ENCODE measurements at regions not wholly inside any gene's neighbourhood (a gene's known extent, or its start where the extent isn't known, plus 50 kb on each side); places are given as distances from the start of the nearest gene placed in this dataset.

DNA sequence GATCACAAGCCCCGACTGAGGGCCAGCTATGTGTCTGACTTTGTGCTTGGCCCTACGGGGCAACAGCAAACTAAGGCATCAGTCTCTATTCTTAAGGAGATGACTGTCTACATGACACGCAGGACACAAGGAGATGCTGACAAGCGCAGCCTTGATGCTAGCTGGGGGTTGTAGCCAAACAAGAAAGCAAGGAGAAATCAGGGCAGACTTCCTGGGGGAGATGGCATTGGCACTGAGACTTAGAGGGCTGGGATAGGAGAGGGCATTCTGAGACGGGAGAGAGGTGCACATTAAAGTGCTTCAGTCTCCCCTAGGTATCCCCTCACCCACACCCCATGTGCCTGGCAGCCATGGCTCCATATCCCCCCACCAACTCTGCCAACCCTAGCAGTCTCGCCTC, 210.8 kb upstream of the POU3F1 start:
- DNase-seq (ENCODE audit: low read depth) = no peak
- H3K4me3 ChIP-seq (ENCODE audit: low read length) = no peak overlapping the region
- TF ChIP-seq, protein P1, sequence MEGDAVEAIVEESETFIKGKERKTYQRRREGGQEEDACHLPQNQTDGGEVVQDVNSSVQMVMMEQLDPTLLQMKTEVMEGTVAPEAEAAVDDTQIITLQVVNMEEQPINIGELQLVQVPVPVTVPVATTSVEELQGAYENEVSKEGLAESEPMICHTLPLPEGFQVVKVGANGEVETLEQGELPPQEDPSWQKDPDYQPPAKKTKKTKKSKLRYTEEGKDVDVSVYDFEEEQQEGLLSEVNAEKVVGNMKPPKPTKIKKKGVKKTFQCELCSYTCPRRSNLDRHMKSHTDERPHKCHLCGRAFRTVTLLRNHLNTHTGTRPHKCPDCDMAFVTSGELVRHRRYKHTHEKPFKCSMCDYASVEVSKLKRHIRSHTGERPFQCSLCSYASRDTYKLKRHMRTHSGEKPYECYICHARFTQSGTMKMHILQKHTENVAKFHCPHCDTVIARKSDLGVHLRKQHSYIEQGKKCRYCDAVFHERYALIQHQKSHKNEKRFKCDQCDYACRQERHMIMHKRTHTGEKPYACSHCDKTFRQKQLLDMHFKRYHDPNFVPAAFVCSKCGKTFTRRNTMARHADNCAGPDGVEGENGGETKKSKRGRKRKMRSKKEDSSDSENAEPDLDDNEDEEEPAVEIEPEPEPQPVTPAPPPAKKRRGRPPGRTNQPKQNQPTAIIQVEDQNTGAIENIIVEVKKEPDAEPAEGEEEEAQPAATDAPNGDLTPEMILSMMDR (IDR thresholded peaks at IDR 0.05; ENCODE audit: insufficient read depth, low read depth, low read length, missing control alignments) = no peak

- H3K4me3 ChIP-seq (ENCODE audit: low read length) = no peak overlapping the region
- TF ChIP-seq, protein P1 (IDR thresholded peaks at IDR 0.05; ENCODE audit: insufficient read depth, low read depth, low read length, missing control alignments) = no peak
- DNase-seq (ENCODE audit: low read depth) = no peak
These were observed 209.5 kb upstream of the POU3F1 start for GRCh38 chr1:38256072-38256471.

- H3K4me3 ChIP-seq (ENCODE audit: low read length) = no peak overlapping the region
- no peak for DNase-seq (ENCODE audit: low read depth)
- TF ChIP-seq, protein P1 (IDR thresholded peaks at IDR 0.05; ENCODE audit: insufficient read depth, low read depth, low read length, missing control alignments) = no peak
These were observed 206.7 kb upstream of the POU3F1 start for GRCh38 chr1:38253314-38253713.

DNA sequence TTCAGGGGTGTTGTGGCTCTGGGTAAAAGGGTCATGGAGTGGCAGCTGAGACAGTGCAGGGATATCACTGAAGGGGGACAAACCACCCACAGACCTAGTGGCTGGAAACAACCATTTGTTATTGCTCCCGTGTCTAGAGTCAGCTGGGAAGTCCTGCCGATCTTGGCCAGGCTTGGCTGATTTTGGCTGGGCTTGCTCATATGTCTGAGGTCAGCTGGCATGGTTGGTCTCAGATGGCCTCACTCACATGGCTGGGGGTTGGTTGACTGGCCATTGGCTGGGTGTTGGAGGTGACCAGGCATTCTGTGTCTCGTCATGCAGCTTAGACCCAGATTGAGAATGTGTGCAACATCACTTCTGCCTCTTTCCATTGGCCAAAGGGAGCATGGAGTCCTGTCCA, 203.8 kb upstream of the POU3F1 start:
- no peak overlapping the region for H3K4me3 ChIP-seq (ENCODE audit: low read length)
- TF ChIP-seq, protein P1 (IDR thresholded peaks at IDR 0.05; ENCODE audit: insufficient read depth, low read depth, low read length, missing control alignments) = no peak
- DNase-seq (ENCODE audit: low read depth) = no peak

GRCh38 chr1:38249001-38249400, 202.4 kb upstream of the POU3F1 start:
- DNase-seq (ENCODE audit: low read depth) = no peak
- H3K4me3 ChIP-seq (ENCODE audit: low read length) = no peak overlapping the region
- TF ChIP-seq, protein P1 (IDR thresholded peaks at IDR 0.05; ENCODE audit: insufficient read depth, low read depth, low read length, missing control alignments) = no peak

- TF ChIP-seq, protein P1 (IDR thresholded peaks at IDR 0.05; ENCODE audit: insufficient read depth, low read depth, low read length, missing control alignments) = no peak
- no peak overlapping the region for H3K4me3 ChIP-seq (ENCODE audit: low read length)
- no peak for DNase-seq (ENCODE audit: low read depth)
These were observed 200.7 kb upstream of the POU3F1 start for GRCh38 chr1:38246955-38247952.

Data from epithelial cell of esophagus (primary cell).